GM18511 (cell line): ENCODE measurements at regions not wholly inside any gene's neighbourhood (a gene's known extent, or its start where the extent isn't known, plus 50 kb on each side); places are given as distances from the start of the nearest gene placed in this dataset.
"Not testable (repeated sequence)": the region's sequence is repeated elsewhere in the genome, so short reads cannot be mapped to it uniquely, and the experiment has no call there.

Experiments used
- ATAC-seq: cut with Tn5 transposase; IDR thresholded peaks from one replicate; pipeline ENCODE4 v1.9.1; 2021; ENCODE audit warnings: mild to moderate bottlenecking, moderate library complexity; ENCODE audit not compliant: unreplicated experiment

GRCh38 chr13:44051918-44052675 lies 172.4 kb downstream of the LACC1 start:
- ATAC-seq, result no peak

DNA sequence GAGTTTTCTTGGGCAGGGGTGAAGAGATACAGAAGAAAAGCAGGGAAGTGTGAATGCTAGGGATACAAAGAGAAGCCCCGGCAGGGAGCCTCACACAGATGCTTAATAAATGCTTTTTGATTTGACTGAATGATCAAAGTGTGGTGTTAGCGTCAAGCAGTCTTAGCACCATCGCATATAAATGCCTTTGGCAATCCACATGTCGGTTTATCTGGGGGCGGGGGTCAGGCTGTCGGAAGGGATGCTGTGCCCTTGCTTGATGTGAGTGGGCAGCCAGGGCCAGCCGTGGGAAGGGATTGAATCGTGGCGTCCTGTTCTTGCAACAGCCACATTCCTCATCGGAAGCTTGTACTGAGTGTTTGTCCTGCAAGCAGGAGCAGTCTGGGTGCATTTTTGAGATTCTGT lies 173.1 kb downstream of the LACC1 start:
- ATAC-seq, result no peak

GRCh38 chr13:44053208-44053607 lies 173.5 kb downstream of the LACC1 start:
- ATAC-seq, result no peak

- ATAC-seq, result no peak
Measured at GRCh38 chr13:44054525-44054924, 174.8 kb downstream of the LACC1 start.

DNA sequence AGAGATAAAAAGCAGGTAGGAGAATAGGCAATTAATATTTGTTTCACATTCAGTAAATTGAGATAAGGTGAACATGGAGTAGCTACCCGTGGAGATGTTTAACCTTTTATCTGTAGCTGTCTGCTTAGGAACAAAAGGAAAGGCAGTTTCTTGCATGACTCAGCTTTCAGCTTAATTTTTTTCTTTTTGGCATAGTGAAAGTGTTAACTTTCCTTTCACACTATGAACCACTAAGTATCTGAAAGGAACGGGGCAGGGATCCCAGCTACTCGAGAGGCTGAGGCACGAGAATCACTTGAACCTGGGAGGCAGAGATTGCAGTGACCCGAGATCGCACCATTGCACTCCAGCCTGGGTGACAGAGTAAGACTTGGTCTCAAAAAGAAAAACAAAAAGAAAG lies 176.0 kb downstream of the LACC1 start:
- ATAC-seq, result not testable (repeated sequence)

DNA sequence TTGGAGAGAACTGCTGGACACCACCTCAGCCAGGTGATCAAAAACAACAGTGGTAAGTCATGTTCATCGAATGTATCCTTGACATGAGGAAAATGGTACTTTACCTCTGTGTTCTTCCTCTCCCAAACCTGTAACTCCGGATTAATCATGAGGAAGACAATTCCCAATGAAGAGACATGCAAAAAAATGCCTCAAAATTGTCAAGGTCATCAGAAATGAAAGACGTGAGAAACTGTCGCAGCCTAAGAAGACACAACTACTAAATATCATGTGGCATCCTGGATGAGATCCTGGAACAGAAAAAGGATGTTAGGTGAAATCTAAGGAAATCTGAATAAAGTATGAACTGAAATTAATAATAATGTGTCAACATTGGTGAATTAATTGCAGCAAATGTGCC lies 178.4 kb downstream of the LACC1 start:
- no peak for ATAC-seq

DNA sequence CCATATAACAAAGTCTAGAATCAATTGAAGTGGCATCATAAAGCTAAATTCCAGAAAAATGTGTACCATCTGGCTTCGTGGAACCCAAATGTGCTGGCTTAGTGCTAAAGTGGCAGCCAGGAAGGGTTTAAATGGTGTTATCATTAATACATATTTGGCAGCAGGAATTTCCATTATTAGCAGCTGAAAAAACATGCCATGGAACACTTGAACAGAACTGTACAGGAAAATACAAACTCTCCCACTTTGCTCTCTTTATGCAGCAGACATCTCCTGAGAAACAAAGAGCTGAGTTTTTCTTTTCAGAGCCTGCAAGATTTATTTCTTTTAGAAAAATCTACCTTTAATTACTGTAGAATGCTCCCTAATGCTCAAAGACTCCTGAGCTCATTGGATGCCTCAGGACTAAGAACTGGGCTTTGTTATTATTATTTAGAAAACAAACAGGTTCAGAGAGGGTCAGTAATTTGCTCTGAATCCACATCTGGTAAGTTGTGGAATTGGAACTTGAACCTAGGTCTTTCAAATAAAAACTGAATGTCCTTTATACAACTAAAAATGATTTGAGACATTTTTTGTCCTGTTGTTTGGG lies 179.0 kb downstream of the LACC1 start:
- no peak for ATAC-seq

GRCh38 chr13:44061876-44062275 lies 182.2 kb downstream of the LACC1 start:
- no peak for ATAC-seq

DNA sequence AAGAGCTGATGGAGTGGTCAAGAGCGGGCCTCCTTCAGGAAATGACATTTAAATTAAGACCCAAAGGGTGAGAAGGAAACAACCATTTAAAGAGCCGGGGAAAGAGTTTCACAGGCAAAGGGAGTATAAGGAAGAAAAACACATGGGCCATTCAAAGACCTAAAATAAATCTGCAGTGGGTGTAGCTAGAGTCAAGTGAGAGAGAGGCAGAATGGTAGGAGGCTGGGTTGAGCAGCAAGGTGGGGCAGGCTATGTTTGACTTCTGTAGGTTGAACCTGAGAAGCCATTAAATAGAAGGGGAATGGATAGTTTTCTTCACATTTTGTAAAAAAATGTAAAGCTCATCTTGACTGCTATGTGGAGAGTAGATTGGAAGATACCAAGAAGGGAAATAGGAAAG lies 183.8 kb downstream of the LACC1 start:
- no peak for ATAC-seq

GRCh38 chr13:44063881-44064280 lies 184.2 kb downstream of the LACC1 start:
- no peak for ATAC-seq

DNA sequence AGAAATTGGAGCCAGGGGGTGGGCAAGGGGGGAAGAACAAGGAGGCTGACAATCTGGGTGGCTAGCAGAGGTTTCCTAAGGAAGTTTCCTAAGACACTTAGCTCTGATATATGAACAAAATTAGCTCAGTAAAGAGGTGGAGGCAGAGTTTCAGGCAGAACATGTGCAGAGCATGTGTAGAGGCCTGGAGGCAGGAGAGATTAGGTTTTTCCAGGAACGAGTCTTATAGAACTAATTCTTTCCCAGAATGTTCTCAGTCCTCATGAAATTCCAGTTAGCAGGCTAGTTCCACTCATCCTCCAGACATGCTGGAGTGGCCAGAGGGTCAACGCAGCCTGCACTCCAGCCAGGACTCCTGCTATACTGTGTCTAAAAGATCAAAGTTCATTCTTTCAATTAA lies 184.7 kb downstream of the LACC1 start:
- ATAC-seq, result no peak

- no peak for ATAC-seq
Measured at GRCh38 chr13:44068169-44068568, 188.5 kb downstream of the LACC1 start.

DNA sequence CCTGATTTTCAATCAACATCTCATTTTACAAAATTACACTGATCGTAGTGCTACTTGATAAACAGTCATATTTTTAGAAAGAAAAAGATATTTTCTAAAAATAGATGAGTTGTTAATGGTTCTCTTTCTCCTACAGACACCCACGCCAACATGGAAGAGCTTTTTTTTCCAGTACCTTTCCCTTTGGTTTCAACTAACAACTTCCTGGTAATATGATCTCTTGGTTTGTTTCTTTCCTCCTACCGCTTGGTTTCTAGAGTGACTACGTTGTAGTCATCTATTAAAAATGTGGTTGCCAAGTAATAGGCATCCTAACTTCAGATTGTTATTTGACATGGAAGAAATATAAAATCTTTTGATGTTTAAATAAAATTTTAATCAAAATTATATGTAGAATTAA lies 189.0 kb downstream of the LACC1 start:
- no peak for ATAC-seq

DNA sequence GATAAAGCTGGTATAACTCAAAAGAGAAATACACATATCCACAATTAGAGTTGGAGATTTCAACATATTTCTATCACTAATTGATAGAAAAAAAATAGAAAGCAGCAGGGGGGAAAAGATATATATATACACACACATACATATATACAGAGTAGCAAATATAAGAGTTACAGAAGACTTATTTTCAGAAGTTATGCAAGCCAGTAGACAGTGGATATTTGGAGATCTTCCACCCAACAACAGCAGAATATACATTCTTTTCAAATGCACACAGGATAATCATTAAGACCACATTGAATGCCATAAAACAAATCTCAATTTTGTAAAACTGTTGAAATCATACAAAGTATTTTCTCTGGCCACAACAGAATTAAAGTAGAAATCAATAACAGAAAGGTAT lies 192.8 kb downstream of the LACC1 start:
- no peak for ATAC-seq

DNA sequence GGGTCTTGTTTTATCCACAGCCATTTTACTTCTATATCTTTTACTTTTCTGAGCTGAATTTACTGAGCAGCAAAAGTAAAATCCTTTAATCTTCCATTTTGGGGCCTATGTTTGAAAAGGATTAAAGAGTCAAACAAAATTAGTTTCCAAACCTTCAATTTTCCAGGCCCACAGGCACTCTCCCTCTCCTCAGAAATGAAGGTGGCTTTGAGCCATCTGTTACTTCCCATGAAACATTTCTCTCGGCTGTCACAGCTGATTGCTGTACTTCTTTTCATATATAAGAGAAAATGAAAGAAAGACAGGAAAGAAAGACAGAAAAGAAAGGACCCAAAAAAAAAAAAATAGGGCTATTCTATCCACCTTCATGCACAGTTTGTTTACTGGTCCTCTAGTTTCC lies 194.9 kb downstream of the LACC1 start:
- no peak for ATAC-seq

DNA sequence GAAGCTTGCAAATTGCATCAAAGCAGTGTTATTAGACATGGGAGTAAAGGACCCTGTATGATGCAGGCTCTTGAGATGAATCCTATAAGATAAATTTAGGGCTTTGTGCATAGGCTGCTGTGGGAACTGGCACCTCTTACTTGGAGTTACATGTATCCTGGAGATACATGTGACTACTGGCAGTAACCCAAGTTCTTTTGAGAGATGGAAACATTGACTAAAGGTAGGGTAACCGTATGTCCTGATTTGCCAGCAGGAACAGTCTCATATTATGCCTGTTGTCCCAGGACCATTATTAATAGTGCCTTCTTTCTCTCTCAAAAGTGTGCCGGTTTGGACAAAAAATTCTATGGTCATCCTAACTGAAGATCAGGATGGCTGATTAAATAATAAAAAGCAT lies 195.4 kb downstream of the LACC1 start:
- no peak for ATAC-seq

DNA sequence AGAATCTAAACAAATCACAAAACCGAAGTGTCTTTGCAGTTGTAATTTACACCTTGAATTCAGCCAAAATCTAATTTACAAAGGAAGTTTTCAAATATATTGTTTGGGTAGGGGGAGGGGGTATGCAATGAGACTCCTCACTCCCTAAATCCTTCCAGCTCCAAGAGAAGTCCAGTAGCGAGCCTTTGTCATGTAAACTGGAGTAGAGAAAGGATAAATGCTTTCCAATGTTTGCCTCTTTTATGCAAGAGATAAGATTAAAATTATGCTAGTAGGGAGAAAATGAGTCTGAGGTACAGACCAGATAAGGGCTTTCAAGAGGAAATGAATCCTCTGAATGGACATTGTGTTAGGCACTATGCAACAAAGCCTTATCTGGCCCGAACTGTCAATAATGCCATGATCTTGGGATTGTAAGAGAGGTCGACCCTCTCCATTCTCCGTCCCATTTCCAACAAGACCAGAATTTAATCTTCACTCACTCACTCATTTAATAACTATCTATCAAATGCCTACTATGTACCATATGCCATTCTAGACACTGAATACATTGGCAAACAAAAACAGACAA lies 199.2 kb downstream of the LACC1 start:
- ATAC-seq, result no peak

DNA sequence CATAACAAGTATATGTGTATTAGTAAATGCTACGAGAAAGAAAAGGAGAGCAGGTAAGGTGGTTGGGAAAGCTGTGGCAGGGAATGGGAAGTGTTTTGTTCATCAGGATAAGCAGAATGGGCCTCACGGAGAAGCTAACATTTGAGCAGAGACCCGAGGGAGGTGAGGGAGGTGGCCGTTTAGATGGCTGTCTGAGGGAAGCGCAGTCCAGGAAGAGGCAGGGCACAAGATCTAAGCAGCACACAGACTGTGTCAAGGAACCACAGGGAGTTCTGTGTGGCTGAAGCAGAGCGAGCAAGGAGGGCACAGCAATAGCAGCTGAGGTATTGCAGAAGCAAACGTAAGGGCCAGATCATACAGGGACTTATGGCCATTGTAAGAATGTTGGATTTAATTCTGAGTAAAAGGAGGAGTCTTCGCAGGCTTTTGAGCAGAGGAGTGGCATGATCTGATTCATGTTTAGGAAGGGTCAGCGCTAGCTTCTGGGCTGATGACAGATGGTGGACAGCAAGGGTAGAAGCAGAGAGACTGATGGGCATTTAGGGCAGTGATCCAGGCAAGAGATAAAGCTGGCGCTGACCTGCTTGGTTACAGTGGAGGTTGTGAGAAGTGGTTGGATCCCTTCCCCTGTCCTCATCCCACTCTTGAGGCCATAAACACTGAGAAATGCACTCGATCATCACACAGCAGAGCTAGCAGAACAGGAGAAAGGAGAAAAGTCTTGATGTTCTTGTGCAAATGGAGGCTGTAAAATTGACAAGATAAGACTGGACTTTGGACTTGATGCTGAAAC lies 199.9 kb downstream of the LACC1 start:
- no peak for ATAC-seq

DNA sequence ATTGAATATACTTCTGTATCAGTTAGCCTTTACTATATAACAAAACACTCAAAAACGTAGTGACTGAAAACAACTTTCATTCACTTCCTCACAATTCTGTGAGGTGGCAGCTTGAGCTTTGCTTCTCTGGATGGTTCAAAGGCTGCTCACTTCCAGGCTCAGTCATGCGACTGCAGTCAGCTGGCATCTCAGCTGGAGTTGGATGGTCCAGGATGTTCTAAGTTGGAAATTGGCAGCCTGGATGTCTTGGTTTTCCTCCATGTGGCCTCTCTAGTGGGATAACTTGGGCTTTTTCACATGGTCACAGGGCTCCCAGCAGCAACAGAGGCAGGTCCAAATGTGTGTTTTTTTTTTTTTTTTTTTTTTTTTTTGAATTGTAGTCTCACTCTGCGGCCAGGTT lies 204.4 kb downstream of the LACC1 start:
- ATAC-seq, result no peak

- ATAC-seq, result no peak
Measured at GRCh38 chr13:44086389-44086788, 206.7 kb downstream of the LACC1 start.

DNA sequence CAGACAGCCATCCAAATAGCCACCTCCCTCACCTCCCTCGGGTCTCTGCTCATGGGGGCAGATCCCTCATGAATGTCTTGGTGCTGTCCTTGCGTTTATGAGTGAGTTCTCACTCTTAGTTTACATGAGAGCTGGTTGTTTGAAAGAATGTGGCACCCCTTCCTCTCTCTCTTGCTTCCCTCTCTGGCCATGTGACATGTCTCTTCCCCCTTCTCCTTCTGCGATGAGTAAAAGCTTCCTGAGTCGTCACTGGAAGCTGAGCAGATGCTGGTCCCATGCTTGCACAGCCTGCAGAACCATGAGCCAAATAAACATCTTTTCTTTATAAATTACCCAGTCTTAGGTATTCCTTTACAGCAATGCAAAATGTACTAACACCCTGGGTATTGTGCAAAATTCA lies 208.7 kb downstream of the LACC1 start:
- no peak for ATAC-seq

- no peak for ATAC-seq
Measured at GRCh38 chr13:44088991-44089413, 209.3 kb downstream of the LACC1 start.
